ENCODE measurements at regions not wholly inside any gene's neighbourhood (a gene's known extent, or its start where the extent isn't known, plus 50 kb on each side); places are given as distances from the start of the nearest gene placed in this dataset.
"Not testable (repeated sequence)": the region's sequence is repeated elsewhere in the genome, so short reads cannot be mapped to it uniquely, and the experiment has no call there.

DNA sequence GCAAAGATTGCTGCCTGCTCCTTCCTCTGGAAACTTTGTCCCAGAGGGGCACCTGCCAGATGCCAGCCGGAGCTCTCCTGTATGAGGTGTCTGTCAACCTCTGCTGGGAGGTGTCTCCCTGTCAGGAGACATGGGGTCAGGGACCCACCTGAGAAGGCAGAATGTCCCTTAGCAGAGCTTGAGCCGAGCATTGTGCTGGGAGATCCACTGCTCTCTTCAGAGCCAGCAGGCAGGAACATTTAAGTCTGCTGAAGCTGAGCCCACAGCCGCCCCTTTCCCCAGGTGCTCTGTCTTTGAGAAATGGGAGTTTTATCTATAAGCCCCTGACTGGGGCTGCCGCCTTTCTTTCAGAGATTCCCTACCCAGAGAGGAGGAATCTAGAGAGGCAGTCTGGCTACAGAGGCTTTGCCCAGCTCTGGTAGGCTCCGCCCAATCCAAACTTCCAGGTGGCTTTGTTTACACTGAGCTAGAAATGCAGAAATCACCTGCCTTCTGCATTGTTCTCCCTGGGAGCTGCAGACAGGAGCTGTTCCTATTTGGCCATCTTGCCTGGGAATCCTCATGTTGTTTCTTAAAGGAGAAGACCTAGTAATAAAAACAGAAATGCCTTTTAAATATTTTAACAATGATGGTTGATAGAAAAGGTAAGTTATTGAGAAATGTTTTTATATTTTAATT is 114.3 kb downstream of the VGLL3 start:
- dilution Hi-C loops (cut with HindIII; ENCODE audit: low sequenced_read_pairs, unreplicated experiment); ATAC-seq (ENCODE audit: low read depth): not testable (repeated sequence)

More for the DNA sequence above, 114.3 kb downstream of the VGLL3 start:
- intact Hi-C loops (cut with micrococcal nuclease); H3K14ac ChIP-seq (replicated peaks; ENCODE audit: low read depth, low read length); H3K9me3 ChIP-seq (ENCODE audit: control insufficient read depth, insufficient read depth, low read length); H3K4ac ChIP-seq (ENCODE audit: low read depth, low read length); H2BK20ac ChIP-seq (ENCODE audit: low read depth, low read length); H4K8ac ChIP-seq (ENCODE audit: low read depth in 2 of 2, low read length in 2 of 2); H2AFZ ChIP-seq (replicated peaks; ENCODE audit: low read length, poor library complexity); H2BK5ac ChIP-seq (ENCODE audit: low read depth, low read length, poor library complexity, severe bottlenecking); H3K18ac ChIP-seq (ENCODE audit: low read depth, low read length); H3K4me1 ChIP-seq (ENCODE audit: control insufficient read depth, insufficient read depth, low read length); H3K27me3 ChIP-seq (ENCODE audit: control insufficient read depth, insufficient read depth, low read length); H2BK120ac ChIP-seq (ENCODE audit: low read depth, low read length); CTCF ChIA-PET; H4K20me1 ChIP-seq (ENCODE audit: insufficient read depth, low read length); H4K5ac ChIP-seq (ENCODE audit: low read depth, low read length); H3K23ac ChIP-seq (ENCODE audit: low read depth, low read length); H3K27ac ChIP-seq (ENCODE audit: insufficient read depth, low read length); H3K9me1 ChIP-seq (ENCODE audit: insufficient read depth, low read length); H3K36me3 ChIP-seq (ENCODE audit: control insufficient read depth, insufficient read depth, low read length); H3K56ac ChIP-seq (ENCODE audit: extremely low read depth, insufficient read depth, low read length); H4K91ac ChIP-seq (ENCODE audit: insufficient read depth, low read depth, low read length); H2BK15ac ChIP-seq (ENCODE audit: low read depth, low read length); POLR2A ChIA-PET (ENCODE audit: unreplicated experiment); H3K4me2 ChIP-seq (ENCODE audit: low read depth, low read length); H2AK9ac ChIP-seq (replicated peaks; ENCODE audit: low read depth, low read length, poor library complexity); H3K4me3 ChIP-seq (ENCODE audit: insufficient read depth, low read depth, low read length); DNase-seq; H3K9ac ChIP-seq (ENCODE audit: low read depth, low read length); in situ Hi-C loops (cut with MboI; ENCODE audit: low sequenced_read_pairs); H2AK5ac ChIP-seq (ENCODE audit: low read depth, low read length); BruUV-seq (replicated peaks); H3K79me1 ChIP-seq (ENCODE audit: low read depth in 1 of 2, low read length in 2 of 2): not testable (repeated sequence)
- WGBS, 2 experiments (ENCODE audit: extremely low coverage in 2 of 2, insufficient read length in 1 of 2), result no CpG with 5 or more reads among the region's 5 CpGs
